ENCODE measurements at regions not wholly inside any gene's neighbourhood (a gene's known extent, or its start where the extent isn't known, plus 50 kb on each side); places are given as distances from the start of the nearest gene placed in this dataset.

- Histone ChIP-seq H3K79me2 (ENCODE audit: control insufficient read depth, low read length) (no peaks in the 10 kb centered on the region), H3K27me3 (ENCODE audit: control insufficient read depth, low read length) (no peaks in the 10 kb centered on the region), H3K4me1 (ENCODE audit: control insufficient read depth, low read length) (no peaks in the 10 kb centered on the region), H3K9me3 (ENCODE audit: control insufficient read depth, insufficient read depth, low read length) (no peaks in the 10 kb centered on the region), H3F3A (ENCODE audit: control insufficient read depth, insufficient read depth) (no peaks in the 10 kb centered on the region), H3K36me3 (ENCODE audit: control insufficient read depth, low read length) (no peaks in the 10 kb centered on the region), H3K9me2 (replicated peaks; ENCODE audit: control insufficient read depth, low read length) (no peaks in the 10 kb centered on the region), H3K4me2 (ENCODE audit: low read length) (no peak overlapping the region), H3K4me3 (ENCODE audit: low read length) (no peak overlapping the region), H3K27ac (ENCODE audit: low read depth, low read length) (no peak overlapping the region), H4K20me1 (ENCODE audit: control insufficient read depth, insufficient read depth, low read depth, low read length) (no peaks in the 10 kb centered on the region)
- TF ChIP-seq EZH2phosphoT487 (IDR thresholded peaks at IDR 0.05; ENCODE audit: borderline replicate concordance, low read length): no peak
- TF ChIP-seq CTCF (IDR thresholded peaks at IDR 0.05; ENCODE audit: low read depth, low read length, poor library complexity, severe bottlenecking): no peak
Observed at GRCh38 chr2:208570066-208570465, 163.5 kb downstream of the PTH2R start.

- Histone ChIP-seq H3K36me3 (ENCODE audit: control insufficient read depth, low read length) (no peaks in the 10 kb centered on the region), H3K9me3 (ENCODE audit: control insufficient read depth, insufficient read depth, low read length) (no peaks in the 10 kb centered on the region), H3K9me2 (replicated peaks; ENCODE audit: control insufficient read depth, low read length) (no peaks in the 10 kb centered on the region), H3K27me3 (ENCODE audit: control insufficient read depth, low read length) (no peaks in the 10 kb centered on the region), H3K4me2 (ENCODE audit: low read length) (no peak overlapping the region), H3K4me3 (ENCODE audit: low read length) (no peak overlapping the region), H3K27ac (ENCODE audit: low read depth, low read length) (no peak overlapping the region), H3K79me2 (ENCODE audit: control insufficient read depth, low read length) (no peaks in the 10 kb centered on the region), H3F3A (ENCODE audit: control insufficient read depth, insufficient read depth) (no peaks in the 10 kb centered on the region), H3K4me1 (ENCODE audit: control insufficient read depth, low read length) (no peaks in the 10 kb centered on the region), H4K20me1 (ENCODE audit: control insufficient read depth, insufficient read depth, low read depth, low read length) (no peaks in the 10 kb centered on the region)
- TF ChIP-seq CTCF (IDR thresholded peaks at IDR 0.05; ENCODE audit: low read depth, low read length, poor library complexity, severe bottlenecking) (no peak), EZH2phosphoT487 (IDR thresholded peaks at IDR 0.05; ENCODE audit: borderline replicate concordance, low read length) (no peak)
Observed at GRCh38 chr2:208570851-208571763, 164.5 kb downstream of the PTH2R start.

GRCh38 chr2:208571764-208572131, 165.2 kb downstream of the PTH2R start:
- H3K4me2 ChIP-seq (ENCODE audit: low read length): no peak overlapping the region
- H4K20me1 ChIP-seq (ENCODE audit: control insufficient read depth, insufficient read depth, low read depth, low read length): no peaks in the 10 kb centered on the region
- no peak overlapping the region for H3K4me3 ChIP-seq (ENCODE audit: low read length)
- H3K27me3 ChIP-seq (ENCODE audit: control insufficient read depth, low read length): no peaks in the 10 kb centered on the region
- H3K9me3 ChIP-seq (ENCODE audit: control insufficient read depth, insufficient read depth, low read length): no peaks in the 10 kb centered on the region
- no peak for TF ChIP-seq CTCF (IDR thresholded peaks at IDR 0.05; ENCODE audit: low read depth, low read length, poor library complexity, severe bottlenecking)
- TF ChIP-seq EZH2phosphoT487 (IDR thresholded peaks at IDR 0.05; ENCODE audit: borderline replicate concordance, low read length): no peak
- no peaks in the 10 kb centered on the region for H3K4me1 ChIP-seq (ENCODE audit: control insufficient read depth, low read length)
- no peaks in the 10 kb centered on the region for H3K79me2 ChIP-seq (ENCODE audit: control insufficient read depth, low read length)
- no peak overlapping the region for H3K27ac ChIP-seq (ENCODE audit: low read depth, low read length)
- no peaks in the 10 kb centered on the region for H3F3A ChIP-seq (ENCODE audit: control insufficient read depth, insufficient read depth)
- H3K36me3 ChIP-seq (ENCODE audit: control insufficient read depth, low read length): no peaks in the 10 kb centered on the region
- no peaks in the 10 kb centered on the region for H3K9me2 ChIP-seq (replicated peaks; ENCODE audit: control insufficient read depth, low read length)
